GM18499 (cell line): ENCODE measurements at regions not wholly inside any gene's neighbourhood (a gene's known extent, or its start where the extent isn't known, plus 50 kb on each side); places are given as distances from the start of the nearest gene placed in this dataset.

Source experiments
- ATAC-seq: cut with Tn5 transposase; IDR thresholded peaks from one replicate; pipeline ENCODE4 v1.9.1; 2021; ENCODE audit warnings: moderate number of reproducible peaks; ENCODE audit not compliant: insufficient read depth, unreplicated experiment

DNA sequence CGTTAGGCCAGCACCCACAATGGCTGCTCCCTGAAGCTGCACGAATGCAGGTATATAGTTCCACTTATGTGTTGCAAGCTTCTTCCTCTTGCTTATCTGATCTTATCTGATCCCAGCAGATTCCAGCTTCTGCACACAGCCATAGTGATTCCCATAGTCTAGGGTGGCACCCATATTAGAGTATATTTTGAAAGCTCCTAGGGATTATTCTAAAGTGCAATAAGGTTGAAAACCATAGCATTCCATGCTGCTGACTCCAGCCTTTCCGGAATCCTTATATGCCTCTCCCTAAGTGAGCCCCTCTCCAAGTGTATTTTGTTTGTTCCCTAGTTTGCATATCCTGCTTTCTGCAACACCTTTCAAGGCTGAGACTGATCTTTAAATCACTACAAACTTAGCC is 432.0 kb downstream of the SETD4 start:
- no peak for ATAC-seq

DNA sequence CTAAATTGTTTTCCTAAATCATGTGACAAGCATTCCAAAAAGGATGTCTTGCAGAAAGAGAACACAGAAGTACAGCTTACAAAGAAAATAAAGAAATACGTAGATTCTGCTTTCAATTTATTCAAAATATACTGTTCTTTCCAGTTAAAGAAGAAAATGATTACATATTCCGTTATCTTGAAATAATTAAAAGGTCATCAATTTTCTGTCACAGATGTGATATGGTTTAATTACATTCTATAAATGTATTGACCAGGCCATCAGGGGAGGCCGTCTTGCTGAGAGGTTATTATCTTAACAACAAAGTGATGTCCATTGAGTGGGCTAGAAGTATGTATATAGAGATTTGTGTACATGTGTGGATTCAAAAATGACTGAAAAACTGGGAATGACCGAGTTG is 432.9 kb downstream of the SETD4 start:
- ATAC-seq = no peak

DNA sequence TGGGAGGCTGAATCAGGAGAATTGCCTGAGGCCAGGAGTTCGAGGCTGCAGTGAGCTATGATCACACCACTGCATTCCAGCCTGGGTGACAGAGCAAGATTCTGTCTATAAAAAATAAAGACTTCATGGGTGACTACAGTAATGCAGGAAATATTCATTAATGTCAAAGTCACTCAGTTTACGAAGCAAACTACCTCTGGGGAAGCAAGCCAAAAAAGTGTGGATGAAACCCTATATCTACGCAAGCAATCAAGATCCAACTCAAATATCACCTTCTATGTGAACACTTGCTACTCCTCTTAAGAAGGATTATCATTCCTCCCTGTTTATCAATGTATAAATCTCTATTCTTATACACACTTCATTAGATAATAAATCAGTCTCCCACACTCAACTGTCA is 434.8 kb downstream of the SETD4 start:
- ATAC-seq = no peak

DNA sequence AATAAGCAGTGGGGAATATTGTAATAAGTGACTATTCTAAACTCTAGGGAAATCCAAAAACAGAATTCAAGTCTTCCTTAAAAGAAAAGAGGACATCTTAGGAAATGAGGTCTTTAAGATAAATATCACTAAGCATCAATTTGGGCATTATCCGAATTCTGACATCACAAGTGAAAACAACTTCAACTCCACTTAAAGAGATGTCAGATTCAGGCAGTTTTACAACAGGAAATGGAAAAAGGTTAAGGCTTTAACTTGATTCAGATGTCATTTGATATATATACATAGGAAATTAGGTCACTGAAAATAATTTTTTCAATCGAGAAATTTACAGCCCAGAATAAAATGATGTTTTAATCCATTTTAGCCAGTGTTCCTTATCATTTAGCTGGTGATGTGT is 435.4 kb downstream of the SETD4 start:
- no peak for ATAC-seq

DNA sequence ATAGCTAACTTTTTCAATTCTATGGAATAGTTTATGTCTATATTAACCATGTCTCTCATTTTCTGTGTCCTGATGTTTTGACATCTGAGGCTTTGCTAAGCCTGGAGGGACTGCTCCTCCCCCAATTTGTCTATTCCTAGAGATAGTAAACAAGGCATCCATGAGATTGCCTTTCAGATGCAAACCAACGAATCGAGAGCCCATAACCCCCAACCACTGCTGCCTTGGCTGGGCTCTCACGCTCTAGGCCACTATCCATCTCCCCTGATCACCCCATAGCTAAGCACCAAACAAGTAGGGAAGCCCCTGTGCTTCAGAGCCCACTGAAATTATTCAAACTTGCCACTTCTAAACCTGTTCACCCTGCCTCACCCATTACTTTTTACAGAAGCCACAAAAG is 437.7 kb downstream of the SETD4 start:
- no peak for ATAC-seq

DNA sequence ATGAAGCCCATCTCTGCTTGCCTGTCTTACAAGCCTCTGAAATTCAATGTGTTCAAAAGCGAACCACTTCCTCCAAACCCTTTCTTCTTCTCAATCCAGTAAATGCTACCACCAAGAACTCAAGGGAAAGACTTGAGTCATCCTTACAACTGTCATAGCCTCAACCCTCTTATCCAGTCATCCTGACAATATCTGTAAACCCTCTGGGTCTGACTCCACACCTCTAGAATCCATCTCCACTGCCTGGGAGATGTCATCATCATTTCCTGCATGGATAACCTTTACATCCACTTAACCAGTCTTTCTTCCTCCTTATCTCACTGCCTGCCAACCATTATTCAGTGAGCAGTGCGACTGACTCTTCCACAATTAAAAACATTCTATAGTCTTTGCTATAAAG is 441.1 kb downstream of the SETD4 start:
- ATAC-seq = no peak

DNA sequence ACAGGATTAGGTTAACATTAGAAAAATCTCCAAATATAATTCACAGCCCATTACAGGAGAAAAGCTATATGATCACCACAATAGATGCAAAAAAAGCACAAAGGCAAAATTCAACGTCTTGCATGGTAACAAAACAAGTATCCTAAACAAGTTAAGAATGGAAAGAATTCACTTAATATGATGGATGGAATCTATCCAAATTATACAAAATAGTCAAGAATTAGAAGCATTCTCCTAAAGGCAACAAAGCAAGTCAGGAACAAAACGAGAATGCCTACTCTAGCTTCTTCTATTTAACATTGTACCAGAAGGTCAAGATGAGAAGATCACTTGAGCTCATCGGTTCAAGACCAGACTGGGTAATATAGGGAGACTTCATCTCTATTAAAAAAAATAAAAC is 442.8 kb downstream of the SETD4 start:
- no peak for ATAC-seq

DNA sequence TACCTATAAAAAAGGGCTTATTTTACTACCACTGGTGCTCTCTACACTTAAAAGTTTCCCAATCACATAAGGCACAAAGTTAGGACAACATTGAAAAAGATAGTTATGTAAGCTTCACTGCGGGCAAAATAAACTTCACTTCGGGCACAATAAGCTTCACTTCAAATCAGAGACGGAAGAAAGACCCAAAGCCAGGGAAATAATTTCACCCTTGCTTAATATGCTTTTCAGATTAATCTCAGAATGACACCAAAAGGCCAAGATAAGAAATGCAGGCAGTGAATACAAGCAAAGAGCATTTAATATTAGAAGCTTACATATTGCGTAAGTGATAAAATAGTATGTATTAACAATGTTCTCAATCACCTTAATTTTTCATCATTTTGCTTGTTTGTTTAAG is 444.2 kb downstream of the SETD4 start:
- no peak for ATAC-seq

DNA sequence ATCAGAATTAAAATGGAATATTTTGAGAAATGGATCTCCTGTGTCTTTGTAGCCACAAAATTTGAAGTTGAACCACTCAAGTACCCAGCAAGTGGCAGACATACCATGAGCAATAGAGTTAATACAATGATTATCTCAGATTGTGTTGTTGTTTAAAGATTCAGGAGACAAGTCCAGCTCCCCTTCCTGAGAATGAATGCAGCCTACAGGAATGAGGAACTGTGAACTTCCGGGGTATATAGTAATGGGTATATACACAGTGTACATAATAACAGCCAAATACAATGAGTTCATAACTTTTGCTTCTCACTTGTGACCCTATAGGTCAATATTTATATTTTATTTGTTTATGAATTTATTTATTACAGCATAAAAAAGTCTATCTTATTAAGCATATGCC is 445.0 kb downstream of the SETD4 start:
- ATAC-seq = no peak

DNA sequence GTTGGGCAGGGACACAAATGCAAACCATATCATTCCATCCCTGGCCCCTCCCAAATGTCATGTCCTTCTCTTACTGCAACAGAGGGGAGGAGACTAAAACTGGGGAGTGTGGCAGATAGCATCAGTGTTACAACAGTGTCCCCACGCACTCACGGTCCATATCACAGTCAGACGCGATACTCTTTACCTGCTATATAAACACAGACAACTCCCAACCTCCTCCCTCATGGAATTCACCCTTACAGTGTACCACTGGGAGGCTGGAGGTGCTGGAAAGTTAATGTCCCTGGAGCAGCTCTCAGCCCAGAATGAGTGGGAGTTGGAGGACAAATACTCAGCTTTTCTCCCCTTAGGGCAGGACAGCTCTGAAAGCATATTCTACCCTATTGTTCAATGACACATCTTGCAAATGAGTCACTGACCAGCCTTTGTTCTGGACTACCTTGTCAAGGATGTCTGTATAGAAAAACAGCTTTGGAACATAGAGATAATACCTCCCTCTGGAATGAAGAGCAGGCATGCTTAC is 445.9 kb downstream of the SETD4 start:
- no peak for ATAC-seq

DNA sequence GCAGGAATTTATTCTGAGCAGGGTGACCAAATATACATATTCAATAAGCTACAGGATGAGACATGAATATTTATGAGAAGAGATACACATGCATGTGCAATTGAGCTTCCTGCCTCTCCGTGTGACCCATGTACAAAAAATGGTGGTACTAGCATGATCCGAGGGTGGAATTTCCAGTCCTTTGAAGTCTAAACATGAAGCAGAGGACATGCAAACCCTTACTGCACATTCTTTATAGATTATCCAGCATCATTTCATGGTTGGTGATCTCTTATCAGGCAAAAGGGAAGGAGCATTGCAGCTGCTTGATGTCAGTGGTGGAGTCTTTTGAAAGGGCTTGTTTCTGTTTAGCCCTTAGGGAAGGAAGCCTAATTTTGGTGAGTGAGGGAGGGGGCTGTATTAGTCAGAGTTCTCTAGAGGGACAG is 448.6 kb downstream of the SETD4 start:
- no peak for ATAC-seq

DNA sequence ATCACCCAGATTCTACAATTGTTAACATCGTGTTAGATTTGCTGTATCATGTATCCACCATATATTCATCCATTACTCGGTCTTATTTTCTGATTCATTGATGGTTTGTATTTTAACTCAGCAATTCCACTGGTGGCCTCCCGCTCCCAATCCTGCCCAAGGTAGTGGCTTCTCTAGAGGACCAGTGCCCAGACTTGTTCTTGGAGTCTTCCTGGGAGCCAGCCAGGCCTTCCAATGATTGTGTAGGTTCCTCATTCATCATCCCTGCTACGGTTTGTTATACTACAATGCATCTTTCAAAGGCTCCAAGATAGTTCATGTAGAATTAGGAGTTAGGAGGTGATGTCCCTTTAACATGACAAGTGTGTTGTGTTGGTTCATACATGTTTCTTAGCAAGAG is 451.1 kb downstream of the SETD4 start:
- ATAC-seq = no peak

DNA sequence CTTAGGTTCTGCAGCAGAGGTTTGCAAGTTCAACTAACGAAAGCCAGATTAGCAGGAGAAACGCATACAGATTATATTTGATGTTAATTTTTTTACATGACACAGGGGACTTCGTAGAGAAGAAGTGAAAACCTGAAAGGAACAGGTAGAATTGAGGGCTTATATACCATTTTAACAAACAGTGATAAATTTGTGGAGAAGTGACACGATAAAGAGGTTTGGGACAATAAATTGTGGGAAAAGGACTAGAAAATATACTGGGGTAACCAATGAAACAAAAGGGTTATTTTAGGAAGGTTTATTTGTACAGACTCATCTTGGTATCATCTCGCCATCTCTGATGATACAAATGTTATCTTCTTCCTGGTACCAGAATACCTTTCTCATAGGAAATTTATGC is 452.9 kb downstream of the SETD4 start:
- no peak for ATAC-seq

DNA sequence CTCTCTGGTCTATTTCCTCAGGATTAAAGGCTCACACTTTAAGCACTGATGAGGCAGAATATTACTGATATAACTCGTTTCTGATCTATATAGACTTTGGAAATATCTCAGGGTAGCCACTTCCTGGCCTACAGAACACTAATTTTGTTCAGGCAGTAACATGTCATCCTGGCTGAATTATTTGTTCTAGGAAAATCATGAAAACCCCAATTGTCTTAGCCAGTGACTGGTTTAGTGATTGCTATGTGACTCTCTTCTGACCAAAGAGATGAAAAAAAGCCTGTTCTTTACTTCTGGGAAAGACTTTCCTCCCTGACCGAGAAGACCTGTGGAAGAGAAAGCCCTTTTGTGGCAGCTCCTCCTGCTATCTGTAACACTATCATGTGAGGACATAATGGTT is 453.7 kb downstream of the SETD4 start:
- no peak for ATAC-seq

DNA sequence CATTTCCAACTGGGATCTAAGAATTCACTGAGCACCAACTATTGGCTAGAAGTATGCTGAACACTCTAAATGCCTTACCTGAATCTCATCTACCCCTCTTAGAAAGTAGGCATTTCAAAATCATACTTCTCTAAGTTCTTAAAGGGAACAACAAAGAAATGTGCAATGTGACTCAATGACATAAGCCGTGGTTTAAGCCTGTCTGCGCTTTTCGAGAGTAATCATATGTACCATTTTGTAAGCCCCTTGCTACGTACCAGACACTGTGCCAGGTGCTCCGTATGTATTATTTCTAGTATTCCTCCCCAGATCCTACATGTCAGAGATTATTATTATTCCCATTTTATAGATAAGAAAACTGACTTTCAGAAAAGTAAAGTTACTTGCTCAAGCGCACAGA is 454.2 kb downstream of the SETD4 start:
- no peak for ATAC-seq

DNA sequence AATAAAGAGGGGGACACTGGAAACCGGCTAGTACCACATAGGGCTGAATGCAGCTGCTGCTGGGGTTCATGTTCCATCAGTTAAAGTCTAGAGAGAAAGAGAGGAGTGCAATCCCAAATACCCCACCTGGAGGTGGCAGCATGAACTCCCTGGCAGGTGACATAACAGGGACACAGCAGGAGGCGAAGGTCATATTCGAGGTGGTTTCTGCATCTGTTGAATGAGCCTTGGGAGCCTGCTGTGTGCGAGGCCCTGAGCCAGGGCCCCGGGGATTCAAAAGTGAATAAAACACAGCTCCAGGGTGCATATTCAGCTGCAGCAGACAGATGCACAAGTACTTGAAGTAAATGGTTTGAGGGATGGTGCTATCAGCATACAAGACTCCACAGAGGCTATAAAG is 456.8 kb downstream of the SETD4 start:
- ATAC-seq = no peak

DNA sequence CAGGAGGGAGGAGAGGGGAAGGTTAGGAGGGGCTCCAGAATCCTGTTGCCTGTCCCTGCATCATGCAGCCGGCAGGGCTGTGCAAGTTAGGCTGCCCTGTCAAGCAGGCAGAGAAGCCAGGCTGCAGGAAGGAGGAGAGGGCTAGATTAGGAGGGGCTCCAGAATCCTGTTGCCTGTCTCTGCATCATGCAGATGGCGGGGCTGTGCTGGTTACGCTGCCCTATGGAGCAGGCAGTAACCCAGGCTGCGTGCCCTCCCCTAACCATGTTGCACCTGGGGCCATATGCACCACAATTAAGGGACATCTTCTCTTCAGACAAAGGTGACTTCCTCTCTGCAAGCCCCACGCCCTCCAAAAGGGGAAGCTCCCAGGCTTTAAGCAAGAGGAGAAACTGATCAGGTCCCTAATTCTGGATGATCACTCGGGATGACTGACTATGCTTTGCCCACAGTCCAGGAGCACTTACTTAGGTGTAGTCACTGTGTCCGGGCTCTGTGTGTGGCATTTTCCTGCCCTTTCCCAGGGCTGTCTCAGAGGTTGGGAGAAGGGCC is 457.4 kb downstream of the SETD4 start:
- no peak for ATAC-seq

DNA sequence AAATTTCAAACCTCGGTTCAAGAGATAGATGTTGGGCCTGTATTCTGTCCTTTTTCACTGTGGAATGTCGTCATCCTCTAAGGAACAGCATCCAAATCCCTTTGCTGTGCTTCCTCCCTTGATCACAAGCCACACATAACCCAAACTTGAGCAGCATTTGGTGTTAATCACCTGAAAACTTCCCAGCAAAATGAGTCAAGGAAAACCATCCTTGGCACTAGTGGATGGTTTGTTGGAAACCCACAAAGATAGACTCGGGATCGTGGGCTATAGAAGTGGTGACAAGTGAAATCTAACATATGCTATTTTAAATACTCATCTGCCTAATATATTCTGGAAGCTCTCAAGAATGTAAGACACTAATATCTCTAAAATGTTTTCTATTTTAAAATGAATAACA is 459.1 kb downstream of the SETD4 start:
- ATAC-seq = no peak

DNA sequence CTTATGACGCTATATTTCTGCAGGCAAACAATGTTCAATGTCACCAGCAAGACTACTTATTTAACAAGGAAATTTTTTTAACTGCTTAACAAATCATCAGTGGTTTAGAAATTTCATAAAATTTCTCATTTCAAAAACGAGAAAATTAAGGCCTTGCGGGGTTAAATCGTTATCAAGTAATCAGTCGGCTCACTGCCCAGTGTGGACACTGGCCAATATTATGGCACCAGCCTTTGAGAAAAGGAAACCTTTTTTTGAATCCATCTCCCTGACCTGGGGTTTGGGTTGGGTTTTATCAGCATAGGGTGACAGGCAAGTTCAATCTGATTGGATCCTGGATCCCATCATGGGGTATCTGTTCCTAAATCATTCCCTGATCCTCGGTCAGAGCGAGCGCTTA is 461.2 kb downstream of the SETD4 start:
- no peak for ATAC-seq

DNA sequence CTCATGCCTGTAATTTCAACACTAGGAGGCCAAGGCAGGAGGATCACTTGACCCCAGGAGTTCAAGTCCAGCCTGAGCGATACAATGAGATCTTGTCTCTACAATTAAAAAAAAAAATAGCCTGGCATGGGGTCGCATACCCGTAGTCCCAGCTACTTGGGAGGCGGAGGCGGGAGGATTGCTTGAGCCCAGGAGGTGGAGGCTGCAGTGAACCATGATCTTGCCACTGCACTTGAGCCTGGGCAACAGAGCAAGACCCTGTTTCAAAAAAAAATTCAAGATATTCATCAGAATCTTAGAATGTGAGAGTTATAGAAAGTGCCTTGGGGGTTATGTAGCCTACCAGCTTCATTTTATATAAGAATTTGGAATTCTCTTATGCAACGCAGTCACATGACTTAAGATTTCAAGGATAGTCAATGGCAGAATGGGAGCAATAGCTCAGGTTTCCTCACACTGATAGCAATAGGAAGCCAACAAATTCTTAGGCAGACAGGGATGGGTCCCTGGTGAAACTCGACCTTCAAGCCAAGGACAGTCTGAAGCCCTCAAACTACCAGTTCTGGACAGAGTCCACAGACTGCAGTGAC is 462.5 kb downstream of the SETD4 start:
- ATAC-seq = no peak

DNA sequence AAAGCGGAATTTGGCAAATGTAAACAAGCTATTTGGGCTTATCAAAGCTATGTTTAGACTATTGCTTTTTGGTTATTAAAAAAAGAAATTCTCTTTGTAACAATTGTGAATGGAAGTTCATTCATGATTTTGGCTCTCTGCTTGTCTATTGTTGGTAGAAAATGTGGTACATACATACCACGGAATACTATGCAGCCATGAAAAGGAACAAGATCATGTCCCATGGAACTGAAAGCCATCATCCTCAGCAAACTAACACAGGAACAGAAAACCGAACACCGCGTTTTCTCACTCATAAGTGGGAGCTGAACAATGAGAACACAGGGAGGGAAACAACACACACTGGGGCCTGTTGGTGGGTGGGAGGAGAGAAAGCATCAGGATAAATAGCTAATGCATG is 465.4 kb downstream of the SETD4 start:
- ATAC-seq = no peak

DNA sequence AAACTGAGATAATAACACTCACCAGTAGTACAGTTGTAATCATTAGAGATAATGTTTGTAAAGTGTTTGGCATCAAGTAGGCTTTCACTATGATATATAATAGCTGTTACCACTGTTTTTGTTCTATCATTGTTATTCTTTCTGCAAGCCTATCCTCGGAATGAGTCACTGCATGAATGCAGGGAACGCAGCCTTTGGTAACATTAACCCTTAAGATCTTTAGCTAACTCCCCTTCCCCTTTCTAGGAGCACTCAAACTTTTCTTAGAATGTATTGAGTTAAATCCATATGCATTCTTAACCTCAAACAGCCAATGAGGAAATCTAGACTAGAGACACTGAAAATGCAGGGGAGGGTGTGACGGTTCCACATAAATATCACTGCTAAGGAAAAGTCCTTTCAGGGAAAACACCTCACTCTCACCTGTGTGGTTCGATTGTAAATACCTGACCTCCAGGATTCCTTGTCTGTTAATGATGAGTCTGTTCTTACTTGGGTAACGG is 467.3 kb downstream of the SETD4 start:
- no peak for ATAC-seq
